WTC11 (cell line): ENCODE measurements at regions not wholly inside any gene's neighbourhood (a gene's known extent, or its start where the extent isn't known, plus 50 kb on each side); places are given as distances from the start of the nearest gene placed in this dataset.

Source experiments
- CREB1 ChIP-seq: sonication (generic); formaldehyde crosslinking; IDR thresholded peaks from 2 replicates; pipeline ENCODE4 v1.8.0; 2023; ENCODE audit warnings: mild to moderate bottlenecking, missing genetic modification reagents
- CTCF ChIP-seq: fragments of 200-600 bp; IDR thresholded peaks from 2 replicates; pipeline ENCODE4 v1.8.0; 2022; ENCODE audit warnings: antibody characterized with exemption
- FOXJ3 ChIP-seq: sonication (generic); formaldehyde crosslinking; IDR thresholded peaks from 2 replicates; pipeline ENCODE4 v1.9.0; 2021; ENCODE audit warnings: missing genetic modification reagents, mild to moderate bottlenecking, borderline replicate concordance
- FOXK1 ChIP-seq: sonication (generic); formaldehyde crosslinking; IDR thresholded peaks from 2 replicates; pipeline ENCODE4 v1.8.0; 2022; ENCODE audit warnings: mild to moderate bottlenecking, moderate library complexity, missing genetic modification reagents
- MAX ChIP-seq: sonication (generic); formaldehyde crosslinking; IDR thresholded peaks from 2 replicates; pipeline ENCODE4 v1.8.0; 2022; ENCODE audit warnings: mild to moderate bottlenecking, missing genetic modification reagents
- NR2C2 ChIP-seq: sonication (generic); formaldehyde crosslinking; IDR thresholded peaks from 2 replicates; pipeline ENCODE4 v1.8.0; 2022; ENCODE audit warnings: mild to moderate bottlenecking, missing genetic modification reagents
- SP1 ChIP-seq: sonication (generic); formaldehyde crosslinking; conservative IDR thresholded peaks from 2 replicates; pipeline ENCODE4 v1.8.1; 2022; ENCODE audit warnings: missing genetic modification reagents
- USF1 ChIP-seq: sonication (generic); formaldehyde crosslinking; IDR thresholded peaks from 2 replicates; pipeline ENCODE4 v1.8.0; 2022; ENCODE audit warnings: mild to moderate bottlenecking, missing genetic modification reagents

GRCh38 chr6:168719901-168720300, 278.9 kb downstream of the SMOC2 start:
- no peak for TF ChIP-seq CTCF
- no peak for TF ChIP-seq MAX (CRISPR knock-in tag)
- TF ChIP-seq CREB1, result no peak
- no peak for TF ChIP-seq SP1 (CRISPR knock-in tag)
- no peak for TF ChIP-seq FOXJ3 (CRISPR knock-in tag)
- no peak for TF ChIP-seq FOXK1 (CRISPR knock-in tag)
- TF ChIP-seq USF1, result no peak
- TF ChIP-seq NR2C2 (CRISPR knock-in tag), result no peak
